ENCODE measurements at regions not wholly inside any gene's neighbourhood (a gene's known extent, or its start where the extent isn't known, plus 50 kb on each side); places are given as distances from the start of the nearest gene placed in this dataset.

DNA sequence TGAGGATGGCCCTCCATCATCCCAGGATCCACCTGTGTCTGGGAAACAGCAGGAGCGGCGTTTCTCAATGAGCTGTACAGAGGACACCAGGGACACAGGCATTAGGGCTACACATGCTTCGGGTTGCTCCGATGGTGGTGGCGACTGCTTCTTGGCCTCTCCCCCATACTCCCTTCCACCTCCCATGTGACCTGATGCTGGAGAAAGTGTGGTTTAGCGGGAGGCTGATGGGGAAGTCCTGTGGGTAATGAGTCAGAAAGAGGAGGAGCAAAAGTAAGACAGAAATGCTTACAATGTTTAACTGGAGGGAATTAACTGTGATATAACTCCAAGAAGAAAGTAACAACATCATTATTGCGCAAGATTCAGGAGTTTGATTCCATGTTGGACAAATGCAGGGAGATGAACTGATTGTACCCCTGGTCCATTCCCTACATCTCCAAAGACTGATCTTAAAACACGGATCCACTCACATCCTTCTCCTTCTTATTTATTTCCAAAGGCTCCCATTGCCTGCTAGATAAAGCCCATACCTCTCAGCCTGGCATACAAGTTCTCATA, 186.6 kb downstream of the NRP2 start:
- H3K27me3 ChIP-seq (ENCODE audit: control insufficient read depth, insufficient read depth, low read length) = no peaks in the 10 kb centered on the region
- H3K4me3 ChIP-seq (ENCODE audit: low read depth, low read length) = no peak overlapping the region
- no peaks in the 10 kb centered on the region for H3K36me3 ChIP-seq (ENCODE audit: control insufficient read depth, insufficient read depth, low read length)
- no peak overlapping the region for H3K9ac ChIP-seq
- H3K4me2 ChIP-seq (ENCODE audit: low read length) = no peak overlapping the region
- no peaks in the 10 kb centered on the region for H3K9me3 ChIP-seq (ENCODE audit: control insufficient read depth, low read length)
- no peak overlapping the region for H2AFZ ChIP-seq
- H3K27ac ChIP-seq = no peak overlapping the region
- TF ChIP-seq, protein P1, sequence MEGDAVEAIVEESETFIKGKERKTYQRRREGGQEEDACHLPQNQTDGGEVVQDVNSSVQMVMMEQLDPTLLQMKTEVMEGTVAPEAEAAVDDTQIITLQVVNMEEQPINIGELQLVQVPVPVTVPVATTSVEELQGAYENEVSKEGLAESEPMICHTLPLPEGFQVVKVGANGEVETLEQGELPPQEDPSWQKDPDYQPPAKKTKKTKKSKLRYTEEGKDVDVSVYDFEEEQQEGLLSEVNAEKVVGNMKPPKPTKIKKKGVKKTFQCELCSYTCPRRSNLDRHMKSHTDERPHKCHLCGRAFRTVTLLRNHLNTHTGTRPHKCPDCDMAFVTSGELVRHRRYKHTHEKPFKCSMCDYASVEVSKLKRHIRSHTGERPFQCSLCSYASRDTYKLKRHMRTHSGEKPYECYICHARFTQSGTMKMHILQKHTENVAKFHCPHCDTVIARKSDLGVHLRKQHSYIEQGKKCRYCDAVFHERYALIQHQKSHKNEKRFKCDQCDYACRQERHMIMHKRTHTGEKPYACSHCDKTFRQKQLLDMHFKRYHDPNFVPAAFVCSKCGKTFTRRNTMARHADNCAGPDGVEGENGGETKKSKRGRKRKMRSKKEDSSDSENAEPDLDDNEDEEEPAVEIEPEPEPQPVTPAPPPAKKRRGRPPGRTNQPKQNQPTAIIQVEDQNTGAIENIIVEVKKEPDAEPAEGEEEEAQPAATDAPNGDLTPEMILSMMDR (IDR thresholded peaks at IDR 0.05) = no peak
- H3K4me1 ChIP-seq = no peaks in the 10 kb centered on the region
- H3K79me2 ChIP-seq = no peaks in the 10 kb centered on the region

DNA sequence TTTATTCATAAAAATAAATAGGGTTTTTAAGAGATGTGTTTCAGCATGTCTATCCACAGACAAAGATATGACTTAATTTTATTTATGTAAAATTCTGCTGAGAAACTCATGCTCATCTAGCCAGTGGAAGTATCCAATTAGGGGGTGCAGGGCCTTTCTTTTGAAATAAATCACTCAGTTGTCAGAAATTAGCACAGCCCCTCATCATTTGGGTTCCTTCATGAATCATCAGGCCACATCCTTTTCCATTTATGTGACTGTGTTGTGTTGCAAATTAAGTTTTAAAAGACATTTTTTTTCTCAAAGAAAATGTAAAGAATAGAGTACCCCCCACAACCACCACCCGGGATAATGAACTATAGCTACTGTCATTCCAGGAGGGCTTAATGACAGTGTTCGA, 185.8 kb downstream of the NRP2 start:
- Histone ChIP-seq H2AFZ (no peak overlapping the region), H3K27me3 (ENCODE audit: control insufficient read depth, insufficient read depth, low read length) (no peaks in the 10 kb centered on the region), H3K9ac (no peak overlapping the region), H3K4me3 (ENCODE audit: low read depth, low read length) (no peak overlapping the region), H3K4me1 (no peaks in the 10 kb centered on the region), H3K27ac (no peak overlapping the region), H3K79me2 (no peaks in the 10 kb centered on the region), H3K36me3 (ENCODE audit: control insufficient read depth, insufficient read depth, low read length) (no peaks in the 10 kb centered on the region), H3K9me3 (ENCODE audit: control insufficient read depth, low read length) (no peaks in the 10 kb centered on the region), H3K4me2 (ENCODE audit: low read length) (no peak overlapping the region)
- TF ChIP-seq, protein P1 (IDR thresholded peaks at IDR 0.05) = no peak

DNA sequence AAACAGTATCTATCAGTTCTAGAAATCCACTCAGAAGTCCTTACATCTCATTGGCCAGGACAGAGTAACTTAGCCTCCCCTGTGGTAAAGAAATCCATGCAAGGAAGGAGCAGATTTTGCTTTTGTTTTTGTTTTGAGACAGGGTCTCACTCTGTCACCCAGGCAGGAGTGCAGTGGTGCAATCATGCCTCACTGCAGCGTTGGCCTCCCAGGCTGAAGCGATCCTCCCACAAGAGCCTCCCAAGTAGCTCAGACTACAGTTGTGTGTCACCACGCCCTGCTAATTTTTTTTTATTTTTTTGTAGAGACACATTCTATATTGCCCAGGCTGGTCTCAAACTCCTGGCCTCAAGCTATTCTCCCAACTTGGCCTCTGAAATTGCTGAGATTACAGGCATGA, 185.1 kb downstream of the NRP2 start:
- no peaks in the 10 kb centered on the region for H3K79me2 ChIP-seq
- no peaks in the 10 kb centered on the region for H3K27me3 ChIP-seq (ENCODE audit: control insufficient read depth, insufficient read depth, low read length)
- no peaks in the 10 kb centered on the region for H3K4me1 ChIP-seq
- H3K4me3 ChIP-seq (ENCODE audit: low read depth, low read length) = no peak overlapping the region
- no peak overlapping the region for H3K4me2 ChIP-seq (ENCODE audit: low read length)
- no peaks in the 10 kb centered on the region for H3K9me3 ChIP-seq (ENCODE audit: control insufficient read depth, low read length)
- no peaks in the 10 kb centered on the region for H3K36me3 ChIP-seq (ENCODE audit: control insufficient read depth, insufficient read depth, low read length)
- TF ChIP-seq, protein P1 (IDR thresholded peaks at IDR 0.05) = no peak
- H3K27ac ChIP-seq = no peak overlapping the region
- no peak overlapping the region for H3K9ac ChIP-seq
- H2AFZ ChIP-seq = no peak overlapping the region

DNA sequence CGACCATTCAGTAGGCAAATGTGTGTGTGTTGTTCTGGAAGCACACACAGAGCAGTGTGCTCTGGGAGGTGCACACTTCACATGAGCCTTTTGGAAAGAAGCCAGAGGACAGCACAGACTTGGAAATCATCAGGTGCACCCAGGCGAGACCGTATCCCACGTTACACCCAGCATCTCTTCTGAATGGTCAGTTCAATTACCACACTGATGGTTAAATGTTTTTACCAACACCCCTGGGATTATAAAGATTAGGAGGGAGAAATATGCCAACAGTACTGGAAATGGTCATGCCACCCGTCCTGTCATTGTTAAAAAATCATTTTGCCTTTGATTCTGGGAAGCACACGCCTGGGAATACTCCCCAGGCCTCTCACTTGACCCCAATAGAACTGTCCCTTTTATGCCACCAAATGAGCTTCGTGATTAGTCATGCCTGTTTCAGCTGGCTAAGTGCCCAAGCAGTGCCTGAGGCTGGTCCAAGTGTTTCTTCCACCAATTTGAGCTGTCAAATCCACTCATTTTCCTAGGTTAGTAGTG, 183.7 kb downstream of the NRP2 start:
- TF ChIP-seq, protein P1 (IDR thresholded peaks at IDR 0.05) = no peak

DNA sequence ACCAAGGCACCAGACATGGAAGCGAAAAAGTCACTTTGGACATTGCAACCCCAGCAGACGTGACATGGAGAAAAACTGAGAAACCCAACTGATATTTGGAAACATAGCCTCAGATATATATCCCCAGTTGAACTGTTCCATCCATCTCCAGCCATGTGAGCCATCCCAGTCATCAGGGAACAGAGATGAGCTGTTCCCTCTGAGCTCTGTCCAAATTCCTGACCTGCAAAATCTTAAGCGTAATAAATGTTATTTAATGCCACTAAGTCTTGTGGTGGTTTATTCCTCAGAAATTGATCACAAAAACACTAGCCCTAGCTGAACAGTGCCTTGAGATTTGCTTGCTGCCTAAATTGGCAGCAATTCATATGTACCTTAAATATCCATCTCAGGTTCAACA, 182.8 kb downstream of the NRP2 start:
- H3K27ac ChIP-seq = no peak overlapping the region
- H3K4me3 ChIP-seq (ENCODE audit: low read depth, low read length) = no peak overlapping the region
- no peak overlapping the region for H3K4me2 ChIP-seq (ENCODE audit: low read length)

More for the DNA sequence above, 183.7 kb downstream of the NRP2 start:
- no peaks in the 10 kb centered on the region for H3K4me1 ChIP-seq
- H3K27me3 ChIP-seq (ENCODE audit: control insufficient read depth, insufficient read depth, low read length) = no peaks in the 10 kb centered on the region
- no peak overlapping the region for H3K4me3 ChIP-seq (ENCODE audit: low read depth, low read length)
- no peaks in the 10 kb centered on the region for H3K9me3 ChIP-seq (ENCODE audit: control insufficient read depth, low read length)
- H3K4me2 ChIP-seq (ENCODE audit: low read length) = no peak overlapping the region
- H3K9ac ChIP-seq = no peak overlapping the region
- no peak overlapping the region for H2AFZ ChIP-seq
- no peaks in the 10 kb centered on the region for H3K79me2 ChIP-seq
- H3K36me3 ChIP-seq (ENCODE audit: control insufficient read depth, insufficient read depth, low read length) = no peaks in the 10 kb centered on the region
- no peak overlapping the region for H3K27ac ChIP-seq

More for the DNA sequence above, 182.8 kb downstream of the NRP2 start:
- Histone ChIP-seq H3K27me3 (ENCODE audit: control insufficient read depth, insufficient read depth, low read length) (no peaks in the 10 kb centered on the region), H3K4me1 (no peaks in the 10 kb centered on the region), H2AFZ (no peak overlapping the region), H3K9ac (no peak overlapping the region), H3K36me3 (ENCODE audit: control insufficient read depth, insufficient read depth, low read length) (no peaks in the 10 kb centered on the region), H3K9me3 (ENCODE audit: control insufficient read depth, low read length) (no peaks in the 10 kb centered on the region), H3K79me2 (no peaks in the 10 kb centered on the region)
- TF ChIP-seq, protein P1 (IDR thresholded peaks at IDR 0.05) = no peak
